Progenitor cell of endocrine pancreas (in vitro differentiated cells): ENCODE measurements at regions not wholly inside any gene's neighbourhood (a gene's known extent, or its start where the extent isn't known, plus 50 kb on each side); places are given as distances from the start of the nearest gene placed in this dataset.

ENCODE experiments used
- DNase-seq: peaks from one replicate; pipeline ENCODE4 v3.0.0; 2021; ENCODE audit warnings: low spot score; ENCODE audit not compliant: unreplicated experiment
- H3K27ac Mint-ChIP-seq: 2 replicates; pipeline ENCODE4 v1.8.0; 2021; ENCODE audit warnings: mild to moderate bottlenecking, moderate library complexity, mixed read lengths
- H3K27me3 Mint-ChIP-seq: 2 replicates; pipeline ENCODE4 v1.8.0; 2021; ENCODE audit warnings: mixed read lengths
- H3K36me3 Mint-ChIP-seq: 2 replicates; pipeline ENCODE4 v1.8.0; 2022; ENCODE audit warnings: mixed read lengths; ENCODE audit not compliant: insufficient read depth
- H3K4me1 Mint-ChIP-seq: 2 replicates; pipeline ENCODE4 v1.8.0; 2021; ENCODE audit warnings: low read depth, mixed read lengths
- H3K4me3 Mint-ChIP-seq: 2 replicates; pipeline ENCODE4 v1.8.0; 2021; ENCODE audit warnings: low read depth, mild to moderate bottlenecking, moderate library complexity, mixed read lengths
- H3K9me3 Mint-ChIP-seq: 2 replicates; pipeline ENCODE4 v1.8.0; 2021; ENCODE audit warnings: low read depth, mixed read lengths
- CTCF ChIP-seq: fragments of 200-600 bp; sonication (generic); IDR thresholded peaks from one replicate; pipeline ENCODE4 v1.5.0; 2021; ENCODE audit warnings: antibody characterized with exemption, mild to moderate bottlenecking; ENCODE audit not compliant: unreplicated experiment

GRCh38 chr2:4272261-4272858, 569.0 kb downstream of the DCDC2C start:
- DNase-seq: no peak
- Mint-ChIP-seq H3K27me3 (peaks cover 7% of the 10 kb centered on the region), H3K27ac (no peak overlapping the region), H3K36me3 (no peaks in the 10 kb centered on the region), H3K4me1 (no peaks in the 10 kb centered on the region), H3K9me3 (no peaks in the 10 kb centered on the region), H3K4me3 (no peak overlapping the region)
- TF ChIP-seq CTCF: no peak

- no peak for DNase-seq
- no peaks in the 10 kb centered on the region for H3K36me3 Mint-ChIP-seq
Observed at GRCh38 chr2:4278392-4278791, 575.0 kb downstream of the DCDC2C start.

GRCh38 chr2:4279431-4279830, 576.1 kb downstream of the DCDC2C start:
- Mint-ChIP-seq H3K4me1 (no peaks in the 10 kb centered on the region), H3K9me3 (no peaks in the 10 kb centered on the region), H3K27ac (no peak overlapping the region), H3K36me3 (no peaks in the 10 kb centered on the region), H3K27me3 (peaks cover 10% of the 10 kb centered on the region), H3K4me3 (no peak overlapping the region)
- DNase-seq: no peak
- TF ChIP-seq CTCF: no peak

More at GRCh38 chr2:4278392-4278791, 575.0 kb downstream of the DCDC2C start:
- no peak overlapping the region for H3K27ac Mint-ChIP-seq
- no peaks in the 10 kb centered on the region for H3K9me3 Mint-ChIP-seq
- no peak overlapping the region for H3K4me3 Mint-ChIP-seq
- no peaks in the 10 kb centered on the region for H3K4me1 Mint-ChIP-seq
- peaks cover 10% of the 10 kb centered on the region for H3K27me3 Mint-ChIP-seq
- TF ChIP-seq CTCF: no peak

- no peaks in the 10 kb centered on the region for H3K4me1 Mint-ChIP-seq
- H3K4me3 Mint-ChIP-seq: no peak overlapping the region
- H3K9me3 Mint-ChIP-seq: peaks cover 4% of the 10 kb centered on the region
- H3K27ac Mint-ChIP-seq: no peak overlapping the region
- DNase-seq: no peak
- no peak for TF ChIP-seq CTCF
- no peaks in the 10 kb centered on the region for H3K36me3 Mint-ChIP-seq
- H3K27me3 Mint-ChIP-seq: peaks cover 2% of the 10 kb centered on the region
Observed at GRCh38 chr2:4291430-4291829, 588.1 kb downstream of the DCDC2C start.

GRCh38 chr2:4295680-4296079, 592.3 kb downstream of the DCDC2C start:
- DNase-seq: no peak
- H3K4me3 Mint-ChIP-seq: no peak overlapping the region
- H3K4me1 Mint-ChIP-seq: peaks cover 7% of the 10 kb centered on the region
- H3K9me3 Mint-ChIP-seq: no peaks in the 10 kb centered on the region
- peaks cover 7% of the 10 kb centered on the region for H3K27me3 Mint-ChIP-seq
- no peaks in the 10 kb centered on the region for H3K36me3 Mint-ChIP-seq
- no peak overlapping the region for H3K27ac Mint-ChIP-seq
- TF ChIP-seq CTCF: no peak
